ENCODE measurements at regions not wholly inside any gene's neighbourhood (a gene's known extent, or its start where the extent isn't known, plus 50 kb on each side); places are given as distances from the start of the nearest gene placed in this dataset.
"Not testable (repeated sequence)": the region's sequence is repeated elsewhere in the genome, so short reads cannot be mapped to it uniquely, and the experiment has no call there.

DNA sequence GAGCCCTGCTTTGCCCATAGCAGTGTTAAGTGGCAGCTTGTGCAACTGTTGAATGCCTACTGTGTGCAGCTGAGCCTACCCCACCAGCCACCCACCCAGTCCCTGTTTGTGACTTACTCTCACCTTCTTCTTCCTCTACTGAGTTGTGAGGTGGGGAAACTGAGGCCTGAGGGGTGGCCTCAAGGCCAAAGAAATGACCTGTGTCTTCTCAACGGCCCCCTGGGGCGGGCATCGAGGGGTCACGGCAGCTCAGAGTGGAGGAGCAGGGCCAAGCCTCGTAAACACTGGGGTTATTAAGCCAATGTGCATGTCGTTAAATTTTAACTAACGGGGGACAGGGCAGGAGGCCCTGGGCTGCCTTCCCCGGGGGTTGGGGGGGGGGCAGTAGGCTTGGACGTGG lies 369.6 kb upstream of the ZNF722 start:
- TF ChIP-seq, protein P1, sequence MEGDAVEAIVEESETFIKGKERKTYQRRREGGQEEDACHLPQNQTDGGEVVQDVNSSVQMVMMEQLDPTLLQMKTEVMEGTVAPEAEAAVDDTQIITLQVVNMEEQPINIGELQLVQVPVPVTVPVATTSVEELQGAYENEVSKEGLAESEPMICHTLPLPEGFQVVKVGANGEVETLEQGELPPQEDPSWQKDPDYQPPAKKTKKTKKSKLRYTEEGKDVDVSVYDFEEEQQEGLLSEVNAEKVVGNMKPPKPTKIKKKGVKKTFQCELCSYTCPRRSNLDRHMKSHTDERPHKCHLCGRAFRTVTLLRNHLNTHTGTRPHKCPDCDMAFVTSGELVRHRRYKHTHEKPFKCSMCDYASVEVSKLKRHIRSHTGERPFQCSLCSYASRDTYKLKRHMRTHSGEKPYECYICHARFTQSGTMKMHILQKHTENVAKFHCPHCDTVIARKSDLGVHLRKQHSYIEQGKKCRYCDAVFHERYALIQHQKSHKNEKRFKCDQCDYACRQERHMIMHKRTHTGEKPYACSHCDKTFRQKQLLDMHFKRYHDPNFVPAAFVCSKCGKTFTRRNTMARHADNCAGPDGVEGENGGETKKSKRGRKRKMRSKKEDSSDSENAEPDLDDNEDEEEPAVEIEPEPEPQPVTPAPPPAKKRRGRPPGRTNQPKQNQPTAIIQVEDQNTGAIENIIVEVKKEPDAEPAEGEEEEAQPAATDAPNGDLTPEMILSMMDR (IDR thresholded peaks at IDR 0.05), result not testable (repeated sequence)
- not testable (repeated sequence) for TF ChIP-seq POLR2A (IDR thresholded peaks at IDR 0.05)

Data from Peyer's patch (tissue), 4 donors.